ENCODE measurements at regions not wholly inside any gene's neighbourhood (a gene's known extent, or its start where the extent isn't known, plus 50 kb on each side); places are given as distances from the start of the nearest gene placed in this dataset.

GRCh38 chr15:35974052-35974451, 428.1 kb upstream of the DPH6 start:
- in situ Hi-C loops (cut with MboI) (no loop called here), intact Hi-C loops (cut with micrococcal nuclease; ENCODE audit: unreplicated experiment) (no loop called here)
- ATAC-seq (no peak), DNase-seq (ENCODE audit: low read depth, low spot score) (no peak), FAIRE-seq (no peak)
- Histone ChIP-seq H3K9ac (ENCODE audit: control insufficient read depth, insufficient read depth, low read length) (no peak overlapping the region), H3K79me2 (ENCODE audit: control insufficient read depth, insufficient read depth, low read length) (no peaks in the 10 kb centered on the region), H3K9me3 (replicated peaks; ENCODE audit: control insufficient read depth, insufficient read depth, low read length) (no peaks in the 10 kb centered on the region), H3K4me3 (no peak overlapping the region), H3K27ac (ENCODE audit: control insufficient read depth, insufficient read depth) (no peak overlapping the region), H3K27me3 (replicated peaks in 1 of 2; ENCODE audit: control insufficient read depth in 2 of 2, insufficient read depth in 2 of 2, low read length in 1 of 2) (no peaks in the 10 kb centered on the region), H3K36me3 (ENCODE audit: control insufficient read depth in 2 of 2, insufficient read depth in 2 of 2, low read length in 1 of 2) (no peaks in the 10 kb centered on the region), H2AFZ (ENCODE audit: control insufficient read depth, low read depth, low read length) (no peak overlapping the region), H3K4me2 (ENCODE audit: control insufficient read depth, insufficient read depth) (no peak overlapping the region), H4K20me1 (ENCODE audit: control insufficient read depth, insufficient read depth) (no peaks in the 10 kb centered on the region), H3K4me1 (ENCODE audit: control insufficient read depth, insufficient read depth, low read length) (no peaks in the 10 kb centered on the region)
- RAD21 ChIA-PET (ENCODE audit: unreplicated experiment), result no interaction called here
- POLR2A ChIA-PET, result no interaction called here
- SMC1A ChIA-PET (ENCODE audit: uncharacterized antibody, unreplicated experiment), result no interaction called here
- BruUV-seq (replicated peaks), result no TSS peak
- 0% methylated on average over 3 of the region's 3 CpGs for WGBS (ENCODE audit: insufficient coverage, insufficient replicate concordance, low lambda C conversion rate, missing lambda C conversion rate)
- TF ChIP-seq ZNF274 (IDR thresholded peaks at IDR 0.05; ENCODE audit: insufficient read depth, insufficient read length), result no peak
- no peak for TF ChIP-seq DPF2 (IDR thresholded peaks at IDR 0.05)
- TF ChIP-seq ZNF207 (IDR thresholded peaks at IDR 0.05; ENCODE audit: borderline replicate concordance), result no peak
- TF ChIP-seq RB1 (IDR thresholded peaks at IDR 0.05; ENCODE audit: borderline replicate concordance), result no peak
- TF ChIP-seq ZNF384 (IDR thresholded peaks at IDR 0.05; ENCODE audit: borderline replicate concordance, low read depth, low read length), result no peak
- TF ChIP-seq BCL3 (IDR thresholded peaks at IDR 0.05; ENCODE audit: borderline replicate concordance, insufficient read depth, low read depth, low read length, poor library complexity, severe bottlenecking), result no peak
- no peak for TF ChIP-seq ATF2 (IDR thresholded peaks at IDR 0.05; ENCODE audit: low read length)
- CTCF ChIA-PET, result no interaction called here

Data from GM12878 (cell line).